Retinal pigment epithelial cell (primary cell): ENCODE measurements at regions not wholly inside any gene's neighbourhood (a gene's known extent, or its start where the extent isn't known, plus 50 kb on each side); places are given as distances from the start of the nearest gene placed in this dataset.

Experiments used
- DNase-seq: peaks from one replicate; pipeline ENCODE4 v3.0.0-alpha.2; 2010; ENCODE audit warnings: low read depth
- H3K4me3 ChIP-seq: 2 replicates; pipeline ENCODE4 v1.5.1; 2011; ENCODE audit warnings: mild to moderate bottlenecking, low read length, control low read depth, moderate library complexity
- CTCF ChIP-seq: conservative IDR thresholded peaks from 2 replicates; pipeline ENCODE4 v1.5.1; 2011; ENCODE audit warnings: low read depth, low read length, control low read depth, inconsistent platforms

DNA sequence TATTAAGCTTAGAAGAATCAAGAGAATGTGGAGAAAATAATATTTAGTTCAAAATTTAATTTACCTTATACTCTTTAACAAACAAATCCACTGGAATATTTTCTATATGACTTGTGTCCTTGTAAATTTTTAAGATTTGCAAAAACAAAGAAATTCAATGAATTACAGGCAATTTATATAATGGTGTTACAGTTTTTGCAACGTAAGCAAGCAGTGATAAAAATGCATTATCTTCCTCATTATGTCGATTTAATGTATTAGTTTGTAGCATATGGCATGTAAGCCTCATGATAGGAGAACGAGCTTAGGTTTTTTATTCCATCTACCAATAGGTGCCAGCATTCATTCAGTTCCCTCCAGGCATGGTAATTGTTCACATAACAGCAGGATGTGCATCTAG is 100.0 kb upstream of the PCDH9 start:
- H3K4me3 ChIP-seq = no peak overlapping the region
- no peak for DNase-seq
- no peak for TF ChIP-seq CTCF

GRCh38 chr13:67328895-67329294 is 98.8 kb upstream of the PCDH9 start:
- no peak overlapping the region for H3K4me3 ChIP-seq
- TF ChIP-seq CTCF = no peak
- DNase-seq = no peak

DNA sequence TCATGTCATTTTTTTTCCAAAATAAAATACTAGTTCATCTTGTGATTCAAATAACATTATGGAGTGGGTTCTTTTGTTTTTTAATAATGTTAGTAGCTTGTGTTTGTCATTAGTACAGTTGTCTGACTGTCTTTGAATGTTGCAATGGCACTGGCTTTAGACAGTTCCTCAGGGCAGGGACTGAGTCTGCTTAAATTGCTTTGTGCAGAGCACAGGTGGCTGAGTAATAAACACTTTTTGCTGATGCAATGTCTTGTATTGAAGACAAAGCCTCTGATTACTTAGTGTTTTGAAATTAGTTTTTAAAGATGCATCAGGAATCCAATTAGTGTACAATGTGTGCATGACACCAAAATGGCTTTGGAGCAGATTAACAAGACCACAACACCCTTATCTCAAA is 88.7 kb upstream of the PCDH9 start:
- DNase-seq = no peak
- no peak for TF ChIP-seq CTCF
- H3K4me3 ChIP-seq = no peak overlapping the region

GRCh38 chr13:67318398-67318797 is 88.3 kb upstream of the PCDH9 start:
- no peak for DNase-seq
- H3K4me3 ChIP-seq = no peak overlapping the region
- no peak for TF ChIP-seq CTCF

DNA sequence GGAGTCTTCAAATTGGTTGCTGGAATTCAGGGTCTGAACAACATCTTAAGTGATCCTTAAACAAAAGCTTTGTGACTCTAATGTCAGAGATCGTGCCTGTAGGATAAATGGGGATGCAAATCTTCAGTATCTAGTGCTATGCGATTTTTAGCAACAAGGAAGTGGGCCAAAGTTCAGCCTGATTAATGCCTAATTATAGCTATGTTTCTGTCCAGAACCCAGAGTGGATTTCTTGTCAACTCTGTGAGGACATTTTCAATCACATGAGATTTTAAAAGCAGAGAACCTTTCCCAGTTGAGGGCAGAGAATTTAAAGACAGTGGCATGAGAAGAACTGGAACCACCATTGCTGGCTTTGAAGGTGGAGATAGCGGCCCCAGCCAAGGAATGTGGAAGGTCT is 84.3 kb upstream of the PCDH9 start:
- TF ChIP-seq CTCF = no peak
- no peak for DNase-seq
- H3K4me3 ChIP-seq = no peak overlapping the region

- no peak for TF ChIP-seq CTCF
- H3K4me3 ChIP-seq = no peak overlapping the region
- no peak for DNase-seq
These were observed 78.1 kb upstream of the PCDH9 start for GRCh38 chr13:67308004-67308772.

GRCh38 chr13:67306742-67307141 is 76.6 kb upstream of the PCDH9 start:
- no peak for DNase-seq
- no peak overlapping the region for H3K4me3 ChIP-seq
- TF ChIP-seq CTCF = no peak
